ENCODE measurements at regions not wholly inside any gene's neighbourhood (a gene's known extent, or its start where the extent isn't known, plus 50 kb on each side); places are given as distances from the start of the nearest gene placed in this dataset.

DNA sequence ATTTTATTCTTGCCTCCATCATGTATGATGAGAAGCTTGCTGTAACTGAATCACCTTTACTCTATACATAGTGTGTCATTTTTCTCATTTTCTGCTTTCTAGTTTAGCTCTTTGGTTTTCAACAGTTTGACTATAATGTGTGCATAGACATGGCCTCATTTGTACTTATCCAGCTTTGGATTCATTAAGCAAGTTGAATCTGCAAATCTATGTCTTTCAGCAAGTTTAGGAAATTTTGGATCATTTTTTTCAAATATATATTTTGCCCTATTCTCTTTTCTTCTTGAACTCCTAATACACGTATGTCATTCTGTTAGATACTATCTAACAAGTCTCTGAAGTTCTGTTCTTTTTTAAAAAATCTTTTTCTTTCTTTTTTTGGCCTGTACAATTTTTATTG lies 57.8 kb downstream of the PRLHR start:
- DNase-seq (ENCODE audit: low spot score): no peak

- no peak for DNase-seq (ENCODE audit: low spot score)
Observed at GRCh38 chr10:118534136-118534535, 61.3 kb downstream of the PRLHR start.

DNA sequence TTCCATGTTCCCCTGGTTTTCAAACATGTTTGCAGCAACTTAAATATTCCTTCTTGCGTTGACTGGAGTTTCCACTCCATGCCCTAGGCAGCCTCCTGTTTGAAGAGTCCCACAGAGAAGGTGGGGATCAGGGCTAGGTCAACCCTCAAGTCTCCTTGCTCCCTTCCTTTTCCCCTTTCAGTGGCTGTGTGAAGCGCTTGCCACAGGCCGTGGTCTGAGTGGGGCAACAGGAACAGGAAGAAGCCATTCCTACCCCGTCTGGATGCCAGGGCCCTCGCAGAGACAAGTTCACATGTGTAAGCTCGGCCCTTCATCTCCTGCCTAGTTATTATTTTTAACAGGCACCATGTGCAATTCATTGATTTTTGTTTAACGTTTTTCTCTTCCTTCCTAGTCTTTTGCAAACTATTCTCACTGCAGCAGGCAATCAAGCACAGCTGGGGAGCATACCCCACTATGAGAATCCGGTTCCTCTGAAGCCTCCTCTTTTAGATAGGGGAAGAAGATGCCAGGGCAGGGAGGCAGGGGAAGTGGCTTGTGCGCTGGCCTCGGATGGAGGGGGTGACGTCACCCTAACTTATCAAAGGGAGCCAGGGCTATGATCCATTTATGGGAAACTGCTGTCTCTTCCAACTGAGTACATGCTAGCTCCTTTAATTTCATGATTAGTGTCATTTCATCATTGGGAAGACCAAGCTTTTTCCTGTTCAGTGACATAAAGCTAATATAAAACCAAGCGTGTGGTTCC lies 64.2 kb downstream of the PRLHR start:
- DNase-seq (ENCODE audit: low spot score): no peak

GRCh38 chr10:118528426-118528825 lies 67.0 kb downstream of the PRLHR start:
- no peak for DNase-seq (ENCODE audit: low spot score)

GRCh38 chr10:118523775-118524174 lies 71.7 kb downstream of the PRLHR start:
- DNase-seq (ENCODE audit: low spot score): no peak

GRCh38 chr10:118522791-118523498 lies 72.5 kb downstream of the PRLHR start:
- peak; percentile 26 for DNase-seq (ENCODE audit: low spot score)

GRCh38 chr10:118521415-118522117 lies 73.9 kb downstream of the PRLHR start:
- no peak for DNase-seq (ENCODE audit: low spot score)

GRCh38 chr10:118520116-118520742 lies 75.2 kb downstream of the PRLHR start:
- no peak for DNase-seq (ENCODE audit: low spot score)

GRCh38 chr10:118518095-118518494 lies 77.4 kb downstream of the PRLHR start:
- DNase-seq (ENCODE audit: low spot score): no peak

- DNase-seq (ENCODE audit: low spot score): no peak
Observed at GRCh38 chr10:118516716-118517115, 78.7 kb downstream of the PRLHR start.

DNA sequence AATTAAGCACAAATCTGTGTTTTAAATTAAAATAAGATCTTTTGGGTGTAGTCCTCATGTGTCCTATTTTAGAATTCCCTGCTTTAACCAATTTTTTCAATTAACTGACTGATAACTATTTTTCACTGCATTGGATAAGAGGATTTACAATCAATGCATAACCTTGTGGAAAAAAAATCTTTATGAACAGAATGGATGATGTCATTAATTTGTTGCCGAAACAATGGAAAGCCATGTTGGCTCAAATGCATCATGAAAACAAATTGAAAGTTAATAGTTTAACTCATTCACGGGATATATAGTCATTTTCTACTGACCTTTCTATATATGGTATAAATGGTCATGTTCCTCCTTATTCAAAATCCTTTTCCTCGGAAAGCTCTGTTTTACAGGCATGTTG lies 82.3 kb downstream of the PRLHR start:
- no peak for DNase-seq (ENCODE audit: low spot score)

DNA sequence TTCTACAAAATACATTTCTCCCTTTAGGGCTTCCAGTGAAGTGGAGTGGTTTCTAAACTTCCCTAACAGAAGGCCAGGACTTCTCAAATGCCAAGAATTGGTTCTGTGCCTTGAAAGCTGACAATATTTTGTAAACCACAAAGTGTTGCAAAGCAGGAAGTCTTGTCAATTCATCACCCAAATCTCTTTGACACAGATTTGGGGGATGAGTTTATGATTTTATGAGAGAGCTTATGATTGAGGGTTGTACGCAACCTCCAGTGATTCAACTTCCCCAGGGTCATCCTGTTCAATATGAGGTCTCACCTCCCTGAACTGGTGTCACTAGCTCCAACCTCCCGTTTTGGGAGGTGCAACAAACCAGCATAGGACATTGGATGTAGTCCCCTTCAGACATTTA lies 83.7 kb downstream of the PRLHR start:
- no peak for DNase-seq (ENCODE audit: low spot score)

- no peak for DNase-seq (ENCODE audit: low spot score)
Observed at GRCh38 chr10:118508863-118509262, 86.6 kb downstream of the PRLHR start.

DNA sequence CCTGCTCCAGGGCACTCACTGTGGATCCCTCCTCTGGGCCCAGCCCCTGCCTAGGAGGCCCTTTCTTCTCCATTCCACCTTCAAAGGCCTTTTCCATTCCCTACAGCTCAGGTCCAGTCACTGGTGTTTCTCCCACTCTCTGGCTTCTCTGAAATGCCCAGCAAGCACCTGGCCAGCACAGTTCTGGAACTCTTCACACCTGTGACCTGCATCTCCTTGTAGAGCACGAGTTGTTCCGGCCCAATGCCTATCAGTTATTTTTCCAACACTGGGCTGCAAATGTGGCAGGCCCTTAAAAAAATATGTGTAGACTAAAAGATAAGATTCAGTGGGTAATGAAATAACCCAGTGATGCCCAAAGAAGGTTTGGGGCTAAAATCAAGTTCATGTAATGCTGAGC lies 87.1 kb downstream of the PRLHR start:
- no peak for DNase-seq (ENCODE audit: low spot score)

DNA sequence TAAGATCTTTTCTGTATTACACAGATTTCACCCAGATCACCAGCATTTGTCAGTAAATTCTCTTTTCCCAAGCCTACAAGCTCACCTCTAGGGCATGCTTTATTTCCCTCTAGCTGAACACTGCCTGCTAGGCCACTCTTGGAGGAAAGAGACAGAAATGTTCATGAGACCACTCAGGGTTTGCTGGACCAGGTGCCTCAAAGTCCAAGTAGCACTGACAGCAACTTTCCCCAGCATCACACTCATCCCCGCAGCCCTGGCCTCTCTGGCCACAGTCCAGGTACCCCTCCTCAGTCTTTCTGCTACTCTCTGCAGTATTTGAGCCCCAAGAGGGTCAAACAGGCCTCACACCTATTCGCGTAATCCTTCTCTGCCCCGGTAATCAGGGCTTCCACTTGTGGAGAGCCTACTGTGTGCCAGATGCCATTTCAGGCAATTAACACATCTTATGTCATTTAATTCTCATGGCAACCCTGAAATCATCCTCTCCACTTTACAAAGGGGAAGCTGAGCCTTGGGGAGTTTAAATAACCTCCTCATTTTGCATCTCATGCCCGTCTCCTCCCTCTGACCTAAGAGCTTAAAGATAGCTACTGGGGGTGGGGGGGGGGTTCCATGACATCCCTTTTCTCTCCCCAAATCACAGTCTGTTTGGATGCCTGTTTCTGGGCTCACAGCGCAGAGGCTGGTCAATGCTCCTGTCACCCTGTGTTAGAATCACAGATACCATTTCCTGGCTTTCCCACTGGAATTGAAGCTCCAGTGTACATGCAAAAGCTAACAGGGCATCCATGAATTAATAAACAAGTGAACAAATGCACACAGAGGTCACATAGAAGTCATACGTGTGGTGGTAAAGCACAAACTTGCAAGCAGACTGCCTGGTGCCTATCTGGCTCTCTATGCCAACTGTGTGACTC lies 88.5 kb downstream of the PRLHR start:
- DNase-seq (ENCODE audit: low spot score): no peak

DNA sequence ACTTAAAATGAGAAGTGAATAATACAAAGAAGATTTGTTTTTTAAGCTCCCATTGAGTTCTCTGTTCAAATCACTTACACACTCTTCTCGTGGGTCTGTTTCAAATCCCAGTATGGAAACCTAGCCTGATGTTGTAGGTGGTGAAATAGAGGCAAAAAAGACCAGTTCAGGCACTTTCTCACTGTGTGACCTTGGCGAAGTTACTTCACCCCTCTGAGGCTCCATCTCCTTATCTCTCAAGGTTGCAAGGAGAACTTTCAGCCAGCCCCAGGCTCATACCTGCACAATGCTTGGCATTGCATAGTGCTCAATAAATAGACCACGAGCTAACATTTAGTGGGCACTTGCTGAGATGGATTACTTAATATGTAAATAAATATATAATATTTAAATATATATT lies 90.1 kb downstream of the PRLHR start:
- no peak for DNase-seq (ENCODE audit: low spot score)

GRCh38 chr10:118504467-118505205 lies 90.8 kb downstream of the PRLHR start:
- DNase-seq (ENCODE audit: low spot score): peak; percentile 32

GRCh38 chr10:118504044-118504443 lies 91.4 kb downstream of the PRLHR start:
- DNase-seq (ENCODE audit: low spot score): no peak

DNA sequence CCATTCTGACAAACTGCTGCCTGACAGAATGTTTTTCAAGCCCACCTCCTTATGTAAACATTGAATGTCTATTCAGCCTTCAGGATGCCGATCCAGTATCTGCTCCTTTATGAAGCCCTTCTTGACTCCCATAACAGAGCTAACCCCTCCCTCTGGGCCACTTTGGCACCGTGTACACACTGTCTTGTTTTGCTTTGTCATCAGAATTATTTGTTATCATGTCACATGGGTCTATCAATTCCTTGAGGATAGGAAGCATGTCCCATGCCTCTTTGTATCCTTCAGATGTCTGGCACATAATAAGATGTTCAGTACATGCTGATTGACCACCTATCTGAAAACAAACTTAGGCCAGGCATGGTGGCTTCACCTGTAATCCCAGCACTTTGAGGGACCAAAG lies 92.3 kb downstream of the PRLHR start:
- DNase-seq (ENCODE audit: low spot score): no peak

DNA sequence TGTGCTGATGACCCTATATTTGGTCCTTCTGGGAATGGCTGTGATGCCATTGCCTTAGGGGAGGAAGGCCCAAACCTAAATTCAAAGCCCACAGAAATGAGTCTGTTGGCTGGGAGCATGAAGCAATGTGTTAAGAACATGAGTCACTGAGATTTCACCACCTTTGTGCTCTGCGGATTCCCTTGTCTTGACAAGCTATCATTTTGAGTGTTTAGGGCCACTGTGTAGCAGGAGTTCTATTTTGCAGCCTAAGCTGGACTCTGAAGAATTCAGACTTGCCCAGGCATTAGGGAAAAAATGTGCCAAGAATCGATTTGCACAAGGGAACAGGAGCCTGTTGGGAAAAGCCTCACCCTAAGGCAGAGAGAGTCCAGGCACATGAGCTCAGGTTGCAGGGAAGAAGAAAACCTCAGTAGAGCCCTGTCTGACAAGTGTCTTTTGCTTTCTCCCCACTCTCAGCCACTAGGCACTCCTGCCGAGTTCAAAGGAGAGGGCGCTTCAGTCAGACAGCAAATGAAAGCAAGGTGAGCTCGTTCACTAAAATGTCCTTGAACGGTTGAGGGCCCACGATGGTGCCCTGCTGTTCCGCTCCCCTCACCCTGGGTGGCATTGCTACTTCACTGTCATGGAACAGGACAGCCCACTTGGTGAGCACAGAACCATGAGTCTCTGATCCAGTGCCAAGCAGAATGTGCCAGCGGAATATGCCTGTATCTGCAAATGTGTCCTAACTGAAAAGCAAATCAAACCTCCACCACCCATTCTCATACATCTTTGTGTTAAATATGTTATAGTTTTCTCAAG lies 93.6 kb downstream of the PRLHR start:
- DNase-seq (ENCODE audit: low spot score): peak; percentile 10
